ENCODE measurements at regions not wholly inside any gene's neighbourhood (a gene's known extent, or its start where the extent isn't known, plus 50 kb on each side); places are given as distances from the start of the nearest gene placed in this dataset.

GRCh38 chr1:234750922-234751627, 141.1 kb upstream of the IRF2BP2 start:
- TF ChIP-seq TAF1 (CRISPR knock-in tag; IDR thresholded peaks at IDR 0.05) (0 out of 2 replicates have a peak, but pooled peaks have one; percentile 7), DR1 (CRISPR knock-in tag; IDR thresholded peaks at IDR 0.05) (no peak), POLR2G (IDR thresholded peaks at IDR 0.05; ENCODE audit: low read depth, low read length) (no peak), EZH2 (conservative IDR thresholded peaks at IDR 0.05; ENCODE audit: low read depth, low read length) (no peak), ETS1 (CRISPR knock-in tag; IDR thresholded peaks at IDR 0.05) (no peak), DMTF1 (CRISPR knock-in tag; IDR thresholded peaks at IDR 0.05) (no peak), ZNF234 (CRISPR knock-in tag; conservative IDR thresholded peaks at IDR 0.05) (no peak), ZNF160 (CRISPR knock-in tag; IDR thresholded peaks at IDR 0.05) (no peak), ZKSCAN1 (IDR thresholded peaks at IDR 0.05; ENCODE audit: low read length) (no peak), POLR2A (IDR thresholded peaks at IDR 0.05; ENCODE audit: insufficient read depth in 1 of 2, low read depth in 2 of 2, low read length in 2 of 2) (no peak), RNF2 (conservative IDR thresholded peaks at IDR 0.05; ENCODE audit: low read depth) (no peak), TCF7L2 (IDR thresholded peaks at IDR 0.05; ENCODE audit: low read depth, low read length) (no peak)
